SK-N-SH (cell line): ENCODE measurements at regions not wholly inside any gene's neighbourhood (a gene's known extent, or its start where the extent isn't known, plus 50 kb on each side); places are given as distances from the start of the nearest gene placed in this dataset.

ENCODE experiments used
- CTCF ChIA-PET: fragments of 300-600, 350-600 bp; formaldehyde crosslinking; extraction: SDS; loops from one replicate; lab custom pipeline; 2021; lab: Yijun Ruan, JAX
- POLR2A ChIA-PET: fragments of 350-600 bp; sonication (Branson Sonifier 250); formaldehyde crosslinking; extraction: SDS; loops from one replicate; lab custom pipeline; 2020; ENCODE audit warnings: antibody characterized with exemption, inconsistent platforms; lab: Yijun Ruan, JAX
- DNase-seq: peaks from one replicate; pipeline ENCODE4 v3.0.0; 2012
- H2AFZ ChIP-seq: fragments of 200-600 bp; sonication (generic); 2 replicates; pipeline ENCODE4 v1.8.1; 2016; ENCODE audit warnings: antibody characterized with exemption, mild to moderate bottlenecking, low read depth
- H3F3A ChIP-seq: fragments of 200-600 bp; sonication (generic); replicated peaks from 2 replicates; pipeline ENCODE3; 2016; ENCODE audit warnings: antibody characterized with exemption, mild to moderate bottlenecking; ENCODE audit not compliant: insufficient read depth
- H3K27ac ChIP-seq, 2 experiments: fragments of 200-500 bp in 1 of 2; fragments of 200-600 bp in 1 of 2; sonication (Bioruptor generic) in 1 of 2; sonication (generic), shearing (Covaris generic) in 1 of 2; 2 replicates each; pipeline versions ENCODE4 v1.5.1 to v1.6.1; 2014 to 2016; ENCODE audit warnings: low read depth in 2 of 2, inconsistent platforms in 1 of 2, low read length in 1 of 2, mild to moderate bottlenecking in 1 of 2, mixed read lengths in 1 of 2
- H3K27me3 ChIP-seq: fragments of 200-600 bp; sonication (generic), shearing (Covaris generic); 2 replicates; pipeline ENCODE4 v1.6.1; 2016; ENCODE audit warnings: mixed run types; ENCODE audit not compliant: insufficient read depth
- H3K36me3 ChIP-seq, 2 experiments: fragments of 200-500 bp in 1 of 2; fragments of 200-600 bp in 1 of 2; sonication (Bioruptor generic) in 1 of 2; sonication (generic) in 1 of 2; replicated peaks in 1 of 2; 2 replicates each; pipeline versions ENCODE3 to v1.5.1; 2014 to 2016; ENCODE audit warnings: low read length in 1 of 2, mild to moderate bottlenecking in 1 of 2; ENCODE audit not compliant: insufficient read depth in 2 of 2, control insufficient read depth in 1 of 2
- H3K4me1 ChIP-seq, 2 experiments: fragments of 200-500 bp in 1 of 2; fragments of 200-600 bp in 1 of 2; sonication (Bioruptor generic) in 1 of 2; sonication (generic), shearing (Covaris generic) in 1 of 2; 2 replicates each; pipeline versions ENCODE4 v1.5.1 to v1.6.1; 2014 to 2016; ENCODE audit warnings: low read depth in 1 of 2, low read length in 1 of 2, mixed run types in 1 of 2; ENCODE audit not compliant: insufficient read depth in 2 of 2, control insufficient read depth in 1 of 2
- H3K4me2 ChIP-seq: fragments of 200-600 bp; sonication (generic), shearing (Covaris generic); 2 replicates; pipeline ENCODE4 v1.6.1; 2017; ENCODE audit warnings: mixed run types
- H3K4me3 ChIP-seq, 2 experiments: fragments of 200-500 bp in 1 of 2; fragments of 200-600 bp in 1 of 2; sonication (Bioruptor generic) in 1 of 2; sonication (generic), shearing (Covaris generic) in 1 of 2; 2 replicates each; pipeline versions ENCODE4 v1.5.1 to v1.8.1; 2014 to 2016; ENCODE audit warnings: low read depth in 2 of 2, inconsistent platforms in 1 of 2, low read length in 1 of 2, mild to moderate bottlenecking in 1 of 2, mixed read lengths in 1 of 2, moderate library complexity in 1 of 2
- H3K79me2 ChIP-seq: fragments of 200-600 bp; sonication (generic); 2 replicates; pipeline ENCODE4 v1.8.1; 2017; ENCODE audit warnings: mild to moderate bottlenecking; ENCODE audit not compliant: insufficient read depth
- H3K9ac ChIP-seq: fragments of 200-600 bp; sonication (generic); 2 replicates; pipeline ENCODE4 v1.6.1; 2017; ENCODE audit warnings: mixed run types
- H3K9me2 ChIP-seq: fragments of 200-600 bp; sonication (generic); 2 replicates; pipeline ENCODE4 v1.6.1; 2017; ENCODE audit warnings: mixed run types
- H3K9me3 ChIP-seq: fragments of 200-600 bp; sonication (generic); 2 replicates; pipeline ENCODE4 v1.6.1; 2017; ENCODE audit warnings: mixed run types, mild to moderate bottlenecking, moderate library complexity
- H4K20me1 ChIP-seq: fragments of 200-600 bp; sonication (generic); 2 replicates; pipeline ENCODE4 v1.6.1; 2017; ENCODE audit warnings: mild to moderate bottlenecking, mixed run types; ENCODE audit not compliant: insufficient read depth
- EP300 ChIP-seq, 2 experiments: IDR thresholded peaks; 2 replicates each; pipeline versions ENCODE4 v1.4.0 to v1.6.1; 2012; ENCODE audit warnings: borderline replicate concordance in 1 of 2, low read depth in 1 of 2, low read length in 1 of 2
- GABPA ChIP-seq: IDR thresholded peaks from 2 replicates; pipeline ENCODE4 v1.4.0; 2012; ENCODE audit warnings: low read depth, mild to moderate bottlenecking
- GATA2 ChIP-seq: sonication (generic); formaldehyde crosslinking; IDR thresholded peaks from 2 replicates; pipeline ENCODE4 v1.5.0; 2020; ENCODE audit warnings: mild to moderate bottlenecking, missing genetic modification reagents
- IRF3 ChIP-seq: fragments of 150-350 bp; IDR thresholded peaks from 2 replicates; pipeline ENCODE4 v1.6.1; 2016; ENCODE audit warnings: mild to moderate bottlenecking, low read depth, low read length
- JUND ChIP-seq: IDR thresholded peaks from 2 replicates; pipeline ENCODE4 v1.4.0; 2012
- MXI1 ChIP-seq: IDR thresholded peaks from 2 replicates; pipeline ENCODE4 v1.6.1; 2012; ENCODE audit warnings: mild to moderate bottlenecking, low read depth, low read length, improper control_type of control experiment
- NFIC ChIP-seq: IDR thresholded peaks from 2 replicates; pipeline ENCODE4 v1.4.0; 2012; ENCODE audit warnings: borderline replicate concordance
- POLR2AphosphoS5 ChIP-seq: IDR thresholded peaks from 2 replicates; pipeline ENCODE4 v1.6.1; 2012; ENCODE audit warnings: low read depth, low read length
- RAD21 ChIP-seq: IDR thresholded peaks from 2 replicates; pipeline ENCODE4 v1.6.1; 2012; ENCODE audit warnings: mild to moderate bottlenecking, low read length
- RCOR1 ChIP-seq: fragments of 150-350 bp; IDR thresholded peaks from 2 replicates; pipeline ENCODE4 v1.6.1; 2017; ENCODE audit warnings: antibody characterized with exemption, low read length
- RXRA ChIP-seq: IDR thresholded peaks from 2 replicates; pipeline ENCODE4 v1.4.0; 2012; ENCODE audit warnings: low read depth, mild to moderate bottlenecking, borderline replicate concordance
- SMC3 ChIP-seq: IDR thresholded peaks from 2 replicates; pipeline ENCODE4 v1.6.1; 2012; ENCODE audit warnings: low read depth, low read length, improper control_type of control experiment
- TAF1 ChIP-seq: IDR thresholded peaks from 2 replicates; pipeline ENCODE4 v1.6.1; 2012; ENCODE audit warnings: low read depth, mild to moderate bottlenecking, low read length, moderate library complexity, borderline replicate concordance
- TCF12 ChIP-seq: IDR thresholded peaks from 2 replicates; pipeline ENCODE4 v1.4.0; 2012
- TEAD4 ChIP-seq: IDR thresholded peaks from 2 replicates; pipeline ENCODE4 v1.4.0; 2012; ENCODE audit warnings: mild to moderate bottlenecking, borderline replicate concordance; ENCODE audit not compliant: insufficient read depth
- USF2 ChIP-seq: fragments of 150-350 bp; IDR thresholded peaks from 2 replicates; pipeline ENCODE4 v1.6.1; 2017; ENCODE audit warnings: antibody characterized with exemption, low read length, low read depth, borderline replicate concordance
- WGBS: methylation state at CpG from one replicate; pipeline ENCODE4 v1.1.6; 2017; ENCODE audit warnings: low lambda C conversion rate; 5-methylcytosine and 5-hydroxymethylcytosine counted together

- ChIA-PET CTCF (interaction anchor here (2.0 kb wide), 1 partner anchor 25 kb away, joined by 6 read pairs; no protein-coding TSS in a partner anchor), POLR2A (no interaction called here)
- Histone ChIP-seq H4K20me1 (no peaks in the 10 kb centered on the region), H3F3A (no peaks in the 10 kb centered on the region), H2AFZ (no peak overlapping the region), H3K9ac (no peak overlapping the region), H3K4me3 (no peak overlapping the region), H3K9me3 (no peaks in the 10 kb centered on the region), H3K27me3 (no peaks in the 10 kb centered on the region), H3K79me2 (no peaks in the 10 kb centered on the region), H3K4me1 (peaks cover 0 to 6% of the 10 kb centered on the region in 2 experiments; a peak in 2 of 4 replicates)
- WGBS: 11% methylated on average over 4 of the region's 4 CpGs
- TF ChIP-seq RXRA (no peak), GATA2 (peak; percentile 73), RAD21 (0 out of 2 replicates have a peak, but pooled peaks have one; percentile 2), RCOR1 (no peak; the same call in 1 of the 2 replicates), GABPA (no peak), EP300 (IDR thresholded peaks at IDR 0.05; ENCODE audit: borderline replicate concordance in 1 of 2, low read depth in 1 of 2, low read length in 1 of 2) (0 out of 4 replicates have a peak, but pooled peaks of 1 of the 2 experiments have one; percentile 13), USF2 (no peak)
- TF ChIP-seq, all 33 proteins: peak for 3
- H3K27ac ChIP-seq: no peak overlapping the region
- no peaks in the 10 kb centered on the region for H3K36me3 ChIP-seq
- H3K4me2 ChIP-seq: no peak overlapping the region
- no peaks in the 10 kb centered on the region for H3K9me2 ChIP-seq
- DNase-seq: peak; percentile 36
Observed at GRCh38 chr2:5315512-5315911, 376.7 kb upstream of the SOX11 start.

GRCh38 chr2:5316001-5316490 lies 376.1 kb upstream of the SOX11 start:
- H3K9me2 ChIP-seq: no peaks in the 10 kb centered on the region
- H3K79me2 ChIP-seq: no peaks in the 10 kb centered on the region
- no peaks in the 10 kb centered on the region for H3K9me3 ChIP-seq
- ChIA-PET CTCF (interaction anchor here (0.7 to 2.0 kb wide), 2 partner anchors 25 to 1550 kb away, joined by 3 to 6 read pairs; no protein-coding TSS in a partner anchor), POLR2A (no interaction called here)
- WGBS: 11% methylated on average over 1 of the region's 1 CpG
- H3K27ac ChIP-seq: no peak overlapping the region
- no peak overlapping the region for H2AFZ ChIP-seq
- no peak for DNase-seq
- H3F3A ChIP-seq: no peaks in the 10 kb centered on the region
- H3K4me2 ChIP-seq: no peak overlapping the region
- H3K9ac ChIP-seq: no peak overlapping the region
- H3K4me3 ChIP-seq: no peak overlapping the region
- H3K27me3 ChIP-seq: no peaks in the 10 kb centered on the region
- peaks cover 0 to 6% of the 10 kb centered on the region in 2 experiments; a peak in 2 of 4 replicates for H3K4me1 ChIP-seq
- no peaks in the 10 kb centered on the region for H3K36me3 ChIP-seq
- TF ChIP-seq SMC3: no peak
- no peak for TF ChIP-seq JUND
- no peak for TF ChIP-seq IRF3
- TF ChIP-seq GABPA: no peak
- no peak for TF ChIP-seq TCF12
- TF ChIP-seq TAF1: no peak
- no peak for TF ChIP-seq RCOR1
- no peak for TF ChIP-seq MXI1
- no peak for TF ChIP-seq NFIC
- TF ChIP-seq POLR2AphosphoS5: no peak
- no peak for TF ChIP-seq TEAD4
- no peaks in the 10 kb centered on the region for H4K20me1 ChIP-seq
